Thyroid gland (tissue), 4 donors: ENCODE measurements at regions not wholly inside any gene's neighbourhood (a gene's known extent, or its start where the extent isn't known, plus 50 kb on each side); places are given as distances from the start of the nearest gene placed in this dataset.

Experiments used
- DNase-seq, 2 donors: peaks; one replicate each; pipeline ENCODE4 v3.0.0-alpha.2; 2019
- H3K27ac ChIP-seq, 3 donors: fragments of 200-600 bp; sonication (generic); 1 replicate in 2 of 3; 2 replicates in 1 of 3; pipeline ENCODE4 v1.5.1; 2016 to 2019; ENCODE audit warnings: mild to moderate bottlenecking in 1 of 3, moderate library complexity in 1 of 3
- H3K27me3 ChIP-seq: fragments of 200-600 bp; sonication (generic); one replicate; pipeline ENCODE4 v1.5.1; 2019
- H3K36me3 ChIP-seq, 2 donors: fragments of 200-600 bp; sonication (generic); one replicate each; pipeline ENCODE4 v1.5.1; 2016 to 2019
- H3K4me1 ChIP-seq, 2 donors: fragments of 200-600 bp; sonication (generic); one replicate each; pipeline ENCODE4 v1.5.1; 2017 to 2019
- H3K4me3 ChIP-seq, 3 donors: fragments of 200-600 bp; sonication (generic); replicated peaks in 1 of 3; 1 replicate in 2 of 3; 2 replicates in 1 of 3; pipeline ENCODE4 v1.5.1; 2016; ENCODE audit warnings: mild to moderate bottlenecking in 1 of 3
- H3K9me3 ChIP-seq: fragments of 200-600 bp; sonication (generic); one replicate; pipeline ENCODE4 v1.5.1; 2017
- CTCF ChIP-seq, 6 experiments: fragments of 200-600 bp in 3 of 6; fragments of 450-650 bp in 3 of 6; sonication (generic) in 3 of 6; IDR thresholded peaks; one replicate each; pipeline ENCODE4 v1.5.1; 2016 to 2019; ENCODE audit warnings: antibody characterized with exemption in 6 of 6, mild to moderate bottlenecking in 2 of 6, inconsistent platforms in 1 of 6, moderate library complexity in 1 of 6
- POLR2A ChIP-seq, 2 donors: fragments of 450-650 bp; IDR thresholded peaks; one replicate each; pipeline ENCODE4 v1.6.1; 2017; ENCODE audit warnings: antibody characterized with exemption in 2 of 2, mild to moderate bottlenecking in 2 of 2, moderate library complexity in 1 of 2
- WGBS, 2 donors: methylation state at CpG; one replicate each; pipeline ENCODE4 v1.1.5; 2017; 5-methylcytosine and 5-hydroxymethylcytosine counted together
- intact Hi-C: fragments of 100-400 bp; cut with DNase I; formaldehyde crosslinking; loops from one replicate; pipeline ENCODE4 v1.15.1; 2023

GRCh38 chr1:115196296-115196695 is 107.0 kb upstream of the TSPAN2 start:
- Histone ChIP-seq H3K9me3 (no peaks in the 10 kb centered on the region), H3K4me1 (no peaks in the 10 kb centered on the region), H3K27ac (no peak overlapping the region), H3K4me3 (no peak overlapping the region), H3K27me3 (no peaks in the 10 kb centered on the region), H3K36me3 (no peaks in the 10 kb centered on the region)
- DNase-seq: no peak
- TF ChIP-seq CTCF (IDR thresholded peaks at IDR 0.05): no peak
- no peak for TF ChIP-seq POLR2A (IDR thresholded peaks at IDR 0.05)
- 93 to 100% methylated on average over 1 of the region's 1 CpG for WGBS, 2 donors
- intact Hi-C loops: no loop called here

GRCh38 chr1:115194506-115194905 is 105.2 kb upstream of the TSPAN2 start:
- Histone ChIP-seq H3K9me3 (no peaks in the 10 kb centered on the region), H3K27ac (no peak overlapping the region), H3K36me3 (no peaks in the 10 kb centered on the region), H3K27me3 (no peaks in the 10 kb centered on the region), H3K4me1 (no peaks in the 10 kb centered on the region), H3K4me3 (no peak overlapping the region)
- TF ChIP-seq CTCF (IDR thresholded peaks at IDR 0.05) (no peak), POLR2A (IDR thresholded peaks at IDR 0.05) (no peak)
- WGBS, 2 donors: 14 to 43% methylated on average over 2 of the region's 2 CpGs
- intact Hi-C loops: no loop called here
- no peak for DNase-seq

- Histone ChIP-seq H3K4me1 (no peaks in the 10 kb centered on the region), H3K36me3 (no peaks in the 10 kb centered on the region), H3K4me3 (no peak overlapping the region), H3K9me3 (no peaks in the 10 kb centered on the region), H3K27ac (no peak overlapping the region), H3K27me3 (no peaks in the 10 kb centered on the region)
- 69 to 75% methylated on average over 3 of the region's 3 CpGs for WGBS, 2 donors
- TF ChIP-seq CTCF (IDR thresholded peaks at IDR 0.05) (no peak), POLR2A (IDR thresholded peaks at IDR 0.05) (no peak)
- intact Hi-C loops: no loop called here
- DNase-seq: no peak
Observed at GRCh38 chr1:115193046-115193828, 103.9 kb upstream of the TSPAN2 start.

GRCh38 chr1:115192200-115192767 is 103.0 kb upstream of the TSPAN2 start:
- Histone ChIP-seq H3K4me3 (no peak overlapping the region), H3K27ac (no peak overlapping the region), H3K36me3 (no peaks in the 10 kb centered on the region), H3K4me1 (no peaks in the 10 kb centered on the region), H3K9me3 (no peaks in the 10 kb centered on the region), H3K27me3 (no peaks in the 10 kb centered on the region)
- 80 to 90% methylated on average over 7 of the region's 7 CpGs for WGBS, 2 donors
- no peak for TF ChIP-seq CTCF (IDR thresholded peaks at IDR 0.05)
- no peak for TF ChIP-seq POLR2A (IDR thresholded peaks at IDR 0.05)
- no peak for DNase-seq
- intact Hi-C loops: no loop called here

GRCh38 chr1:115191691-115192090 is 102.4 kb upstream of the TSPAN2 start:
- no peaks in the 10 kb centered on the region for H3K9me3 ChIP-seq
- H3K4me1 ChIP-seq: no peaks in the 10 kb centered on the region
- no peak for DNase-seq
- 97 to 100% methylated on average over 3 of the region's 3 CpGs for WGBS, 2 donors
- no peak overlapping the region for H3K27ac ChIP-seq
- H3K36me3 ChIP-seq: no peaks in the 10 kb centered on the region
- no peaks in the 10 kb centered on the region for H3K27me3 ChIP-seq
- H3K4me3 ChIP-seq: no peak overlapping the region
- intact Hi-C loops: no loop called here
- TF ChIP-seq POLR2A (IDR thresholded peaks at IDR 0.05): no peak
- TF ChIP-seq CTCF (IDR thresholded peaks at IDR 0.05): no peak
